WERI-Rb-1 (cell line): ENCODE measurements at regions not wholly inside any gene's neighbourhood (a gene's known extent, or its start where the extent isn't known, plus 50 kb on each side); places are given as distances from the start of the nearest gene placed in this dataset.
"Not testable (repeated sequence)": the region's sequence is repeated elsewhere in the genome, so short reads cannot be mapped to it uniquely, and the experiment has no call there.

ENCODE experiments used
- DNase-seq: peaks from one replicate; pipeline ENCODE4 v3.0.0-alpha.2; 2020
- H3K27ac ChIP-seq: fragments of 250-450 bp; sonication (Bioruptor Pico); 2 replicates; pipeline ENCODE4 v1.5.1; 2020; ENCODE audit warnings: mild to moderate bottlenecking, moderate library complexity
- H3K27me3 ChIP-seq: fragments of 250-450 bp; sonication (Bioruptor Pico); 2 replicates; pipeline ENCODE4 v1.5.1; 2021; ENCODE audit warnings: mild to moderate bottlenecking, low read depth, moderate library complexity; ENCODE audit not compliant: insufficient read depth, severe bottlenecking
- H3K36me3 ChIP-seq: fragments of 250-450 bp; sonication (Bioruptor Pico); 2 replicates; pipeline ENCODE4 v1.5.1; 2020; ENCODE audit warnings: mild to moderate bottlenecking, moderate library complexity
- H3K4me3 ChIP-seq: 2 replicates; pipeline ENCODE4 v1.5.1; 2011; ENCODE audit warnings: low read depth, mild to moderate bottlenecking, control low read depth, low read length
- H3K9me3 ChIP-seq: fragments of 250-450 bp; sonication (Bioruptor Pico); 2 replicates; pipeline ENCODE4 v1.5.1; 2021; ENCODE audit warnings: mild to moderate bottlenecking, moderate library complexity; ENCODE audit not compliant: severe bottlenecking
- TF ChIP-seq, protein P1 (sequence below): IDR thresholded peaks from 2 replicates; pipeline ENCODE4 v1.5.1; 2011; ENCODE audit warnings: low read depth, mild to moderate bottlenecking, control low read depth, inconsistent platforms, low read length

DNA sequence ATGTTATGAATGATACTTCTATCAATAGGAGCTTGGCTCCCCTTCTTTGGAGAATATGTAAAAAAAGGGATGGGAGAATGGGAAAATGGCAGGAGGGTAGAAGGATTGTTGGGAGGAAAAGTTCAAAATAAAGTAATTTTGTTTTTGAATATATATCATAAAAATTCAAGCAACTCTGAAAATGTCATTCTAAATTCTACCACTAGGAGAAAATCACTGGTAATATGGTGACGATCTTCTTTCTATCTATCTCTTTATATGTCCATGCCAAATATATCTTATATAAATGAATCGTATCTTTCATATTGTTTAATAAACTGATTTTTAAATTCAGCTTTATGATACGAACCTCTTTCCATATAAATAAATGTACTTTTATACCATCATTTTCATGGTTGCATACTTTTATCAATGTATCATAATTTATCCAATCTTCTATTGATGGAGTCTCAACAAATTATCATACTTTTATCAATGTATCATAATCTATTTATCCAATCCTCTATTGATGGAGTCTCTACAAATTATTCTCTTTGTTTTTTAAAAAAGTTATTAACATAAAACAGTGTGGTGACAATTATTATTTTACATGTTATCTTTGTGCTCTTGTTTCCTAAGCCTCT is 73.7 kb upstream of the MARK1 start:
- TF ChIP-seq, protein P1, sequence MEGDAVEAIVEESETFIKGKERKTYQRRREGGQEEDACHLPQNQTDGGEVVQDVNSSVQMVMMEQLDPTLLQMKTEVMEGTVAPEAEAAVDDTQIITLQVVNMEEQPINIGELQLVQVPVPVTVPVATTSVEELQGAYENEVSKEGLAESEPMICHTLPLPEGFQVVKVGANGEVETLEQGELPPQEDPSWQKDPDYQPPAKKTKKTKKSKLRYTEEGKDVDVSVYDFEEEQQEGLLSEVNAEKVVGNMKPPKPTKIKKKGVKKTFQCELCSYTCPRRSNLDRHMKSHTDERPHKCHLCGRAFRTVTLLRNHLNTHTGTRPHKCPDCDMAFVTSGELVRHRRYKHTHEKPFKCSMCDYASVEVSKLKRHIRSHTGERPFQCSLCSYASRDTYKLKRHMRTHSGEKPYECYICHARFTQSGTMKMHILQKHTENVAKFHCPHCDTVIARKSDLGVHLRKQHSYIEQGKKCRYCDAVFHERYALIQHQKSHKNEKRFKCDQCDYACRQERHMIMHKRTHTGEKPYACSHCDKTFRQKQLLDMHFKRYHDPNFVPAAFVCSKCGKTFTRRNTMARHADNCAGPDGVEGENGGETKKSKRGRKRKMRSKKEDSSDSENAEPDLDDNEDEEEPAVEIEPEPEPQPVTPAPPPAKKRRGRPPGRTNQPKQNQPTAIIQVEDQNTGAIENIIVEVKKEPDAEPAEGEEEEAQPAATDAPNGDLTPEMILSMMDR = no peak
- Histone ChIP-seq H3K36me3 (no peaks in the 10 kb centered on the region), H3K27me3 (no peaks in the 10 kb centered on the region), H3K27ac (no peak overlapping the region), H3K4me3 (no peak overlapping the region), H3K9me3 (no peaks in the 10 kb centered on the region)
- DNase-seq = no peak

DNA sequence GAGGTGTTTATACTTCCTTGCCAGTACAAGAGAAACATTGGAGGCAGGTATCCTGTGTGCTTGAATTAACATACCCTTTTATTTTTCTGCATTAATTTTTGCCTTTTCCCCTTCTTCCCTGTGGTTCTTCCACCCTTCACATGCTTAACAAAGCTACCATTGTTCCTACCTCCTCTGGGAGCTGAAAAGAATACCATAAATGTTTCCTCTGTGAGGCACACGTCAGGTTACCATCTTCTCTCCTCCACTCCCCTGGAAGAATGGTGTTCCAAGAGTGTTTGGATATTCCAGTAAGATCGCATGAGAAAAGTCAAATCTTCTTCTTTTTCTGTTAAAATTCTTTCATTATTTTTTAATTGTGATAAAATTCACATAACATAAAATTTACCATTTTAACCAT is 74.6 kb upstream of the MARK1 start:
- DNase-seq = no peak
- no peaks in the 10 kb centered on the region for H3K9me3 ChIP-seq
- TF ChIP-seq, protein P1 = no peak
- no peak overlapping the region for H3K4me3 ChIP-seq
- no peaks in the 10 kb centered on the region for H3K27me3 ChIP-seq
- no peak overlapping the region for H3K27ac ChIP-seq
- H3K36me3 ChIP-seq = no peaks in the 10 kb centered on the region

DNA sequence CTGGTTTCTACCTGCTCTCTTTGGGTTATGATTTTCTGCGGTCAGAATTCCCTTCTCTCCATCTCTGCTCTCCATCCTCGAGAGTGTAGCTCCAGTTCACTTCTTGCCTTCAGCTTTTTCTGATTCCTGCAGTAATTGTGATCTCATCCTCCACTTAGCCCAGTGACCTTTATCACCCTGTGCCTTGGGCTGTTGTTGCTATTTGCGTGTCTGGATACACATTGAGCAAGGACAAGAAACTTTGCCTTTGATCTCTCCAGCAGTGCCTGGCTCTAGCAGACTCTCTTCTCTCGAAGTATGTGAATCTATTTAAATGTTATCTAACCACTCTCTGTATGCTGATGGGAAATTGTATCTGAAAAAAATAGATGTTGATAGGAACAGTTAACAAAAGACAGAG is 76.4 kb upstream of the MARK1 start:
- H3K27me3 ChIP-seq = no peaks in the 10 kb centered on the region
- H3K9me3 ChIP-seq = no peaks in the 10 kb centered on the region
- H3K27ac ChIP-seq = no peak overlapping the region
- H3K36me3 ChIP-seq = no peaks in the 10 kb centered on the region
- TF ChIP-seq, protein P1 = no peak
- DNase-seq = no peak
- no peak overlapping the region for H3K4me3 ChIP-seq

DNA sequence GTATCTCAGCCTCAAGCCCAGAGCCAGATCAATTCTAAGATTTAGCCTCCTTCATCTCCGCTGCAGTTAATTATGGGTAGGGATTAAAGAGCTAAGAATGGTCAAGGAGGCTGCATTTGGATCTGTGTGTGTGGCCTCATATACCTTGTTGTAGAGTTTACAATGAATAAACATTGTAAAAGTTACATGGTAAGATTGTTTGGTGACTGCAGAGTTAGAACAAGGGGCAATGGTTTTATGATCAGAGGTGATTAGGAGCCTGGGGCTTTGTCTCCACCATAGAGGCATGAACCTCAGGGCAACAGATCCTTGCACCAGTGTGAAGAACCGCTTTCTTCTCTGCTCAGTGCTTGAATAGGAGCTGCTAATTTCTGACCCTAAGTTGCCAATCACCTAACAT is 77.0 kb upstream of the MARK1 start:
- no peaks in the 10 kb centered on the region for H3K9me3 ChIP-seq
- H3K27ac ChIP-seq = no peak overlapping the region
- TF ChIP-seq, protein P1 = no peak
- no peak for DNase-seq
- H3K4me3 ChIP-seq = no peak overlapping the region
- no peaks in the 10 kb centered on the region for H3K27me3 ChIP-seq
- H3K36me3 ChIP-seq = no peaks in the 10 kb centered on the region

DNA sequence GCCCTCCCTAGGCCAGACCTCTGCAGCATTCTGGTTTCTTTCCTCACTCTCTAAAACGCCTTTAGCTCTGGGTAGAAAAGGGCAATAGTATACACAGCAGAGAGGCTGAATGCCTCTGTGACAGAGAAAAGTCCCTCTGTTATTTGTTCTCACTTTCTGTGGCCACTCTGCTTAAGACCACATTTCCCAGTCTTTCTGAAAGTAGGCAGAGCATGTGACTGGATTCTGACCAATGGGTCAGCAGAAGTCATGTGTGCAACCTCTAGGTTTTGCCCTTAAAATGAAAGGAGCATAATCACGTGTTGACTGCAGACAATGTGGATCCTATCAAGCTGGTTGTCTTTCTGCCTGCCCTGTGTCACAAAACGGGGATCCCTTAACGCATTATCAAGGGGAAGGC is 79.7 kb upstream of the MARK1 start:
- H3K36me3 ChIP-seq = no peaks in the 10 kb centered on the region
- no peak for DNase-seq
- TF ChIP-seq, protein P1 = no peak
- no peaks in the 10 kb centered on the region for H3K9me3 ChIP-seq
- no peak overlapping the region for H3K4me3 ChIP-seq
- no peak overlapping the region for H3K27ac ChIP-seq
- H3K27me3 ChIP-seq = no peaks in the 10 kb centered on the region

DNA sequence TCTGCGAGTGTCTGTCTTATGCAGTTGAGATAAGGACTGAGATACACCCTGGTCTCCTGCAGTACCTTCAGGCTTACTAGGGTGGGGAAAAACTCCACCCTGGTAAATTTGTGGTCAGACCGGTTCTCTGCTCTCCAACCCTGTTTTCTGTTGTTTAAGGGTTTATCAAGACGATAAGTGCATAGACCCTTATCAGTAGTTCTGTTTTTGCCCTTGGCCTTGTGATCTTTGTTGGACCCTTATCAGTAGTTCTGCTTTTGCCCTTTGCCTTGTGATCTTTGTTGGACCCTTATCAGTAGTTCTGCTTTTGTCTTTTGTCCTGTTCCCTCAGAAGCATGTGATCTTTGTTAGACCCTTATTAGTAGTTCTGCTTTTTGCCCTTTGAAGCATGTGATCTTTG is 83.3 kb upstream of the MARK1 start:
- H3K36me3 ChIP-seq, DNase-seq, H3K9me3 ChIP-seq, H3K27ac ChIP-seq, H3K27me3 ChIP-seq, H3K4me3 ChIP-seq: not testable (repeated sequence)
